ACC112 (cell line): ENCODE measurements at regions not wholly inside any gene's neighbourhood (a gene's known extent, or its start where the extent isn't known, plus 50 kb on each side); places are given as distances from the start of the nearest gene placed in this dataset.
A peak's percentile ranks its signal among the peaks of the same experiment; 100 is the strongest.
"Not testable (repeated sequence)": the region's sequence is repeated elsewhere in the genome, so short reads cannot be mapped to it uniquely, and the experiment has no call there.

ENCODE experiments used
- H2AFZ ChIP-seq: fragments of 200-600 bp; sonication (generic); one replicate; pipeline ENCODE4 v1.6.0; 2017; ENCODE audit warnings: antibody characterized with exemption, low read length; ENCODE audit not compliant: unreplicated experiment
- H3K27ac ChIP-seq: fragments of 200-600 bp; sonication (generic); 2 replicates; pipeline ENCODE4 v1.5.1; 2014; ENCODE audit warnings: low read depth, mild to moderate bottlenecking, antibody characterized with exemption, low read length, moderate library complexity
- H3K27me3 ChIP-seq: fragments of 200-600 bp; sonication (generic); 2 replicates; pipeline ENCODE4 v1.6.1; 2014; ENCODE audit warnings: mild to moderate bottlenecking, antibody characterized with exemption, low read length, moderate library complexity, mixed read lengths; ENCODE audit not compliant: insufficient read depth
- H3K36me3 ChIP-seq: fragments of 200-600 bp; sonication (generic); 2 replicates; pipeline ENCODE4 v1.6.1; 2016; ENCODE audit warnings: mild to moderate bottlenecking, antibody characterized with exemption, low read length, moderate library complexity, mixed read lengths; ENCODE audit not compliant: insufficient read depth
- H3K4me1 ChIP-seq: fragments of 200-600 bp; sonication (generic); one replicate; pipeline ENCODE4 v1.6.1; 2016; ENCODE audit warnings: low read length, mixed read lengths; ENCODE audit not compliant: insufficient read depth, unreplicated experiment, control insufficient read depth
- H3K4me3 ChIP-seq: fragments of 200-600 bp; sonication (generic); 2 replicates; pipeline ENCODE4 v1.5.1; 2014; ENCODE audit warnings: mild to moderate bottlenecking, low read depth, low read length
- H3K79me2 ChIP-seq: fragments of 200-600 bp; sonication (generic); one replicate; pipeline ENCODE4 v1.6.0; 2016; ENCODE audit warnings: low read length; ENCODE audit not compliant: control insufficient read depth, unreplicated experiment, insufficient read depth

DNA sequence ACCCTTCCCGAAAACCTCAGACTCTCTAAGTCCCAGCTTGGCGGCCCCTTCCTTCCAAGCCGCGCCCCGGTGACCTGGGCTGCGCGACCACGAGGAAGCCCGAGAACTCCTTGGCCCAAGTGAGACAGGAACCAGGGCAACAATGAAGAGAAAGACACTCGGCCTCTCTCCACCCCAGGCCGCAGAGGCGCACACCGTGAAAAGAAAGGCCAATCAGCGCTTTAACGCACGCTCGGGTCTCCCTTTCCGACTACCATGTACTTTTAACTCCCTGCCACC is 166.4 kb upstream of the PPP1R3A start:
- Histone ChIP-seq H3K27me3 (peaks cover 27% of the 10 kb centered on the region), H2AFZ (peak overlapping the region; percentile 89), H3K79me2 (no peaks in the 10 kb centered on the region), H3K4me3 (peak overlapping the region; percentile 91), H3K36me3 (no peaks in the 10 kb centered on the region), H3K27ac (peak overlapping the region; percentile 54), H3K4me1 (no peaks in the 10 kb centered on the region)

DNA sequence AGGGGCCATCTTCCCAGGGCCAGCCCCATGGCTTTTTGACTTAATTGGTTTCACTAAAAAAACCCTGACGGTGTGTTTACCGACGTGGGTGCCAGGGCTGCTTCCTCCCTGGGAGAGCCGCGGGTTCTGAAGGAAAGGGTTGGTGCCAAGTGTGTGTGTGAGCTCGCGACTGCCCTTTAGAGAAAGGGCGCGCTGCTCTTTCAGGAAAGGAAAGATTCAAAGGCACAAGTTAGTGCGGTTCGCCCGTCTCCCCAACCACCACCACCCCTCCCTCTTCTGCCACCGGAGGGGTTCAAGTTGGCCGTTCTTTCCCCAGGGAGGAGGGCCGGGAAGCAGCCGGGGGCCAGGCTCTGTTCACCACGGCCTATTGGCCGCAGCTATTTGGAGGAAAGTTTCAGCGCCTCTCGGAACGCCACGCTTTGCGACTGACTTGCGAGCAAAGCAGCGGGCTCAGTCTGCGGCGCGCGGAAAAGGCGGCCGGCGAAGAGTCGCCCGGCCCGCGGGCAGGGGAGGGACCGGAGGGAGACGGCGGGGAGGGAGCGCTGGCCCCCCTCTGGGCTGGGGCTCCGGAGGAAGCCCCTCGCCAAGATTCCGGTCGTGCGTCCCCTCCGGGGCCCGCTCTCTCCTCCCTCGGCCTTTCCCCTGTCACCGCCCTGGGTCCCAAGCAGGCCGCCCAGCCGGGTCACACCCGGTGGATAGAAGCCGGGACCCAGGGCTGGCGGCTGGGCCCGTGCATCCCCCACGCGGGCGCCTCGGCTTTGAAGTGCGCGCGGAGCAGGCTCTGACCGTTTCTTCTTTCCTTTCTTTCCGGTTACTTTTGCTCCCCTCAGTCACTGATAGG is 165.9 kb upstream of the PPP1R3A start:
- no peaks in the 10 kb centered on the region for H3K79me2 ChIP-seq
- no peaks in the 10 kb centered on the region for H3K36me3 ChIP-seq
- H3K4me3 ChIP-seq = peak overlapping the region; percentile 91
- no peaks in the 10 kb centered on the region for H3K4me1 ChIP-seq
- peaks cover 27% of the 10 kb centered on the region for H3K27me3 ChIP-seq
- H2AFZ ChIP-seq = peak overlapping the region; percentile 89
- peak overlapping the region; percentile 54 for H3K27ac ChIP-seq

GRCh38 chr7:114084002-114084471 is 165.2 kb upstream of the PPP1R3A start:
- H3K27ac ChIP-seq = no peak overlapping the region
- no peaks in the 10 kb centered on the region for H3K79me2 ChIP-seq
- peak overlapping the region; percentile 91 for H3K4me3 ChIP-seq
- no peaks in the 10 kb centered on the region for H3K36me3 ChIP-seq
- no peak overlapping the region for H2AFZ ChIP-seq
- peaks cover 27% of the 10 kb centered on the region for H3K27me3 ChIP-seq
- no peaks in the 10 kb centered on the region for H3K4me1 ChIP-seq

DNA sequence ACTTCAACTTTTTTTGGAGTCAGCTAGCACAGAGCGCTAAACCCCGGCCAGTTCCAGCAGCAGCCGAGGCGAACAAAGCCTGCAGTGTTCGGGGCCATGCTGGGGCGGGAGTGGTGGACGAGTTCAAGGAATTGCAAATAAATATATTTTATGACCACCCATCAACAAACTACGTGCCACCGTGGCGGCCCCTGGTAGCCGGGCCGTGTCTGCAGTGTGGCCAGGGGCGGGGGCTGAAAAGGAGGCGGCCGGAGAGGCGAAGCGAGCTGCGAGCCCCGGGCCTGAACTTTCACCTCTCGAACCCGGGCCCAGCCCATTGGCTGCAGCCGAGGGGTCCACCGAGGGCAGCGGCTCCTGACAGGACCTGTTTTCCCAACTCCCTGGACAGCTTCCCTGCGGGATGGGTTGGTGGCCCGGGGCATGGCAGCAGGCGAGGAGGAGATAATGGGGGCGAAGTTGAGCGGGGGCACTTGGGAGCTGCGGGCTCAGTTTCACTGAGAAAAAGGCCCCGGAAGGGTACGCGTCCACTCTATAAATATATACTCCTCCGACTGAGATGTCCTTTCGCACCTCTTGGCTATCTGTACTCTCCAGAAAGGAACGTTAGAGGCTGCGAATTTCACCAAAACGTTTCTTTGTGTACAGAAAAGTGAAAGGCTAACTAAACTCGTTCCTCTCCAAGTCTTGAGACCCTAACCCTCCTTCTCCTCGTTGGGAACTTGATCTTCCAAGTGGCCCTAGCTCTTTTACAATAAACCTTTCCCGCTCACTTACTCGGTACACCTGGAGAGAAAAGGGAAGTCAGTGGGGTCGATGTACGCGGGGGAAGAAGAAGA is 164.6 kb upstream of the PPP1R3A start:
- no peaks in the 10 kb centered on the region for H3K79me2 ChIP-seq
- no peaks in the 10 kb centered on the region for H3K36me3 ChIP-seq
- H2AFZ ChIP-seq = peak overlapping the region; percentile 91
- H3K4me1 ChIP-seq = no peaks in the 10 kb centered on the region
- peaks cover 27% of the 10 kb centered on the region for H3K27me3 ChIP-seq
- H3K4me3 ChIP-seq = peak overlapping the region; percentile 91
- no peak overlapping the region for H3K27ac ChIP-seq

GRCh38 chr7:114082642-114083165 is 163.9 kb upstream of the PPP1R3A start:
- H3K36me3 ChIP-seq = no peaks in the 10 kb centered on the region
- no peak overlapping the region for H3K27ac ChIP-seq
- H2AFZ ChIP-seq = peak overlapping the region; percentile 91
- H3K4me3 ChIP-seq = peak overlapping the region; percentile 75
- peaks cover 20% of the 10 kb centered on the region for H3K27me3 ChIP-seq
- no peaks in the 10 kb centered on the region for H3K79me2 ChIP-seq
- H3K4me1 ChIP-seq = no peaks in the 10 kb centered on the region

GRCh38 chr7:114081606-114082425 is 163.0 kb upstream of the PPP1R3A start:
- Histone ChIP-seq H3K4me3 (peak overlapping the region; percentile 75), H3K27me3 (peaks cover 15% of the 10 kb centered on the region), H2AFZ (no peak overlapping the region), H3K4me1 (no peaks in the 10 kb centered on the region), H3K27ac (no peak overlapping the region), H3K36me3 (no peaks in the 10 kb centered on the region), H3K79me2 (no peaks in the 10 kb centered on the region)

DNA sequence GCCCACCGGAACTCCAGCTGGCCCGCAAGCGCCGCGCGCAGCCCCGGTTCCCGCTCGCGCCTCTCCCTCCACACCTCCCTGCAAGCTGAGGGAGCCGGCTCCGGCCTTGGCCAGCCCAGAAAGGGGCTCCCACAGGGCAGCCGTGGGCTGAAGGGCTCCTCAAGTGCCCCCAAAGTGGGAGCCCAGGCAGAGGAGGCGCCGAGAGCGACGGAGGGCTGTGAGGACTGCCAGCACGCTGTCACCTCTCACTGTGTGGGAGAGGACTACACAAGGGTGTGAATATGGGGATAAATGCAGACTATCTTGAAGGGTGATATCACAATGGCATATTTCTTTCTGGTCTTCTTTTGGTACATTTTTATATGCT is 158.3 kb upstream of the PPP1R3A start:
- not testable (repeated sequence) for H3K79me2 ChIP-seq, H3K4me3 ChIP-seq, H3K4me1 ChIP-seq, H2AFZ ChIP-seq, H3K27me3 ChIP-seq, H3K36me3 ChIP-seq, H3K27ac ChIP-seq

- H3K4me1 ChIP-seq, H3K27me3 ChIP-seq, H3K36me3 ChIP-seq, H3K4me3 ChIP-seq, H3K27ac ChIP-seq, H2AFZ ChIP-seq, H3K79me2 ChIP-seq: not testable (repeated sequence)
These were observed 157.8 kb upstream of the PPP1R3A start for GRCh38 chr7:114076392-114077157.

GRCh38 chr7:114073701-114074100 is 154.9 kb upstream of the PPP1R3A start:
- Histone ChIP-seq H3K27ac (no peak overlapping the region), H2AFZ (no peak overlapping the region), H3K4me1 (no peaks in the 10 kb centered on the region), H3K79me2 (no peaks in the 10 kb centered on the region), H3K27me3 (no peaks in the 10 kb centered on the region), H3K36me3 (no peaks in the 10 kb centered on the region), H3K4me3 (no peak overlapping the region)

DNA sequence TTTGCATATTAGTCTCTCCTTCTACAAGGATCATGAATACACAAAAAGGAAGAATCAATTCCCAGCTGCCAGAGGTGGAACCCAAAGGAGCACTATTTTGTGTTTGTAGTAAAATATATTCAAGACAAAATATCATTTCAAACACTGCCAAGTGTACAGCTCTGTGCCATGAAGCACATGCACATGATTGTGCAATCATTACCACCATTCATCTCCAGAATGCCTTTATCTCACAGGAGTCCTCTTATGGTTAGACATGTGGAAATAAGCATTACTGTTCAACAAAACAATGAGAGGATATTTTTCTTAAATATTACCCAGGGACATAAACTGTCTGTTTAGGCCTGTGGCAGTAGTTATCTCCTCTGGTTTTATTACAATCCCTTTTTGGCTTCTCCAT is 151.4 kb upstream of the PPP1R3A start:
- Histone ChIP-seq H3K4me1 (no peaks in the 10 kb centered on the region), H3K27ac (no peak overlapping the region), H3K27me3 (no peaks in the 10 kb centered on the region), H3K79me2 (no peaks in the 10 kb centered on the region), H3K4me3 (no peak overlapping the region), H2AFZ (no peak overlapping the region), H3K36me3 (no peaks in the 10 kb centered on the region)
